GM18861 (cell line): ENCODE measurements at regions not wholly inside any gene's neighbourhood (a gene's known extent, or its start where the extent isn't known, plus 50 kb on each side); places are given as distances from the start of the nearest gene placed in this dataset.

Source experiments
- ATAC-seq: cut with Tn5 transposase; IDR thresholded peaks from one replicate; pipeline ENCODE4 v1.9.1; 2021; ENCODE audit not compliant: unreplicated experiment

- no peak for ATAC-seq
Observed at GRCh38 chr2:164103271-164103670, 367.5 kb upstream of the FIGN start.

GRCh38 chr2:164102366-164102765 is 366.6 kb upstream of the FIGN start:
- ATAC-seq, result no peak

GRCh38 chr2:164091673-164092072 is 355.9 kb upstream of the FIGN start:
- no peak for ATAC-seq

- ATAC-seq, result no peak
Observed at GRCh38 chr2:164090533-164090932, 354.7 kb upstream of the FIGN start.

GRCh38 chr2:164084066-164084465 is 348.3 kb upstream of the FIGN start:
- ATAC-seq, result no peak

- no peak for ATAC-seq
Observed at GRCh38 chr2:164080486-164080885, 344.7 kb upstream of the FIGN start.

GRCh38 chr2:164079258-164079657 is 343.4 kb upstream of the FIGN start:
- ATAC-seq, result no peak

- no peak for ATAC-seq
Observed at GRCh38 chr2:164078421-164078820, 342.6 kb upstream of the FIGN start.

GRCh38 chr2:164073101-164074074 is 337.6 kb upstream of the FIGN start:
- ATAC-seq, result no peak

GRCh38 chr2:164069540-164069939 is 333.7 kb upstream of the FIGN start:
- no peak for ATAC-seq

- ATAC-seq, result no peak
Observed at GRCh38 chr2:164068063-164068462, 332.3 kb upstream of the FIGN start.

- ATAC-seq, result no peak
Observed at GRCh38 chr2:164066095-164066494, 330.3 kb upstream of the FIGN start.

GRCh38 chr2:164065038-164065437 is 329.2 kb upstream of the FIGN start:
- ATAC-seq, result no peak

- ATAC-seq, result peak; percentile 83
Observed at GRCh38 chr2:164061129-164061746, 325.4 kb upstream of the FIGN start.

GRCh38 chr2:164060031-164060430 is 324.2 kb upstream of the FIGN start:
- ATAC-seq, result no peak

- ATAC-seq, result no peak
Observed at GRCh38 chr2:164055623-164056022, 319.8 kb upstream of the FIGN start.

- ATAC-seq, result no peak
Observed at GRCh38 chr2:164054651-164055050, 318.8 kb upstream of the FIGN start.

GRCh38 chr2:164053021-164053420 is 317.2 kb upstream of the FIGN start:
- ATAC-seq, result no peak

- no peak for ATAC-seq
Observed at GRCh38 chr2:164052006-164052405, 316.2 kb upstream of the FIGN start.

- ATAC-seq, result no peak
Observed at GRCh38 chr2:164048729-164049128, 312.9 kb upstream of the FIGN start.

GRCh38 chr2:164046040-164046439 is 310.2 kb upstream of the FIGN start:
- no peak for ATAC-seq

GRCh38 chr2:164044622-164045021 is 308.8 kb upstream of the FIGN start:
- no peak for ATAC-seq
